PC-9 (cell line): ENCODE measurements at regions not wholly inside any gene's neighbourhood (a gene's known extent, or its start where the extent isn't known, plus 50 kb on each side); places are given as distances from the start of the nearest gene placed in this dataset.

Source experiments
- CTCF ChIP-seq: fragments of 200-600 bp; sonication (generic); conservative IDR thresholded peaks from 2 replicates; pipeline ENCODE4 v1.6.1; 2017; ENCODE audit warnings: mixed run types, antibody characterized with exemption, mild to moderate bottlenecking, moderate library complexity
- EZH2 ChIP-seq: fragments of 200-600 bp; sonication (generic); IDR thresholded peaks from 2 replicates; pipeline ENCODE4 v1.8.0; 2017; ENCODE audit warnings: antibody characterized with exemption, low read depth

GRCh38 chr2:117679952-117680351 lies 134.5 kb upstream of the DDX18 start:
- TF ChIP-seq EZH2 (no peak), CTCF (no peak)
